SK-N-SH treated with all-trans-retinoic acid at 6 μM for 48 hours (cell line): ENCODE measurements at regions not wholly inside any gene's neighbourhood (a gene's known extent, or its start where the extent isn't known, plus 50 kb on each side); places are given as distances from the start of the nearest gene placed in this dataset.

Experiments used
- ATAC-seq: fragments of 200-7000 bp; cut with Tn5 transposase; 3 replicates; pipeline ENCODE4 v1.9.1; 2020; ENCODE audit warnings: mild to moderate bottlenecking, moderate library complexity
- ARNTL ChIP-seq: fragments of 450-650 bp; formaldehyde crosslinking; IDR thresholded peaks from 2 replicates; pipeline ENCODE4 v1.5.0; 2020; ENCODE audit warnings: low read depth, mild to moderate bottlenecking, moderate library complexity, borderline replicate concordance
- ESRRG ChIP-seq: fragments of 250-450 bp; sonication (Bioruptor Pico); IDR thresholded peaks from 2 replicates; pipeline ENCODE4 v1.6.1; 2021; ENCODE audit warnings: mild to moderate bottlenecking
- ISL1 ChIP-seq: fragments of 250-450 bp; sonication (Bioruptor Pico); IDR thresholded peaks from 2 replicates; pipeline ENCODE4 v2.1.2; 2022; ENCODE audit warnings: mild to moderate bottlenecking, moderate library complexity
- PPARA ChIP-seq: fragments of 250-450 bp; sonication (Bioruptor Pico); IDR thresholded peaks from 2 replicates; pipeline ENCODE4 v1.5.0; 2020; ENCODE audit warnings: mild to moderate bottlenecking, borderline replicate concordance
- RARB ChIP-seq: fragments of 250-450 bp; sonication (Bioruptor Pico); IDR thresholded peaks from 2 replicates; pipeline ENCODE4 v1.8.0; 2021; ENCODE audit warnings: mild to moderate bottlenecking, moderate library complexity
- TCF4 ChIP-seq: fragments of 250-450 bp; sonication (Bioruptor Pico); IDR thresholded peaks from 2 replicates; pipeline ENCODE4 v1.8.0; 2021; ENCODE audit warnings: mild to moderate bottlenecking, moderate library complexity, borderline replicate concordance
- ZFP3 ChIP-seq: fragments of 250-450 bp; sonication (Bioruptor Pico); IDR thresholded peaks from 2 replicates; pipeline ENCODE4 v1.5.0; 2020; ENCODE audit warnings: mild to moderate bottlenecking, moderate library complexity
- ZFP30 ChIP-seq: fragments of 450-650 bp; formaldehyde crosslinking; IDR thresholded peaks from 2 replicates; pipeline ENCODE4 v1.5.0; 2022; ENCODE audit warnings: mild to moderate bottlenecking, moderate library complexity
- ZNF565 ChIP-seq: fragments of 450-650 bp; formaldehyde crosslinking; conservative IDR thresholded peaks from 2 replicates; pipeline ENCODE4 v1.5.0; 2020; ENCODE audit warnings: low read depth, mild to moderate bottlenecking, moderate library complexity
- ZNF70 ChIP-seq: fragments of 450-650 bp; formaldehyde crosslinking; IDR thresholded peaks from 2 replicates; pipeline ENCODE4 v1.5.0; 2020; ENCODE audit warnings: mild to moderate bottlenecking, moderate library complexity
- ZNF8 ChIP-seq: fragments of 450-650 bp; formaldehyde crosslinking; IDR thresholded peaks from 2 replicates; pipeline ENCODE4 v1.5.0; 2020; ENCODE audit warnings: mild to moderate bottlenecking, moderate library complexity
- TF ChIP-seq, protein P1 (sequence below): fragments of 250-450 bp; sonication (Bioruptor Pico); IDR thresholded peaks from 2 replicates; pipeline ENCODE4 v1.5.1; 2020; ENCODE audit warnings: low read depth, mild to moderate bottlenecking, moderate library complexity
- TF ChIP-seq, protein P2 (sequence below): fragments of 250-450 bp; sonication (Bioruptor Pico); IDR thresholded peaks from 2 replicates; pipeline ENCODE4 v1.8.0; 2021; ENCODE audit warnings: low read depth, mild to moderate bottlenecking, moderate library complexity, borderline replicate concordance
- TF ChIP-seq, protein P3 (sequence below): fragments of 250-450 bp; sonication (Bioruptor Pico); IDR thresholded peaks from 2 replicates; pipeline ENCODE4 v1.5.0; 2020; ENCODE audit warnings: mild to moderate bottlenecking, moderate library complexity
- TF ChIP-seq, protein P4 (sequence below): fragments of 250-450 bp; sonication (Bioruptor Pico); IDR thresholded peaks from 2 replicates; pipeline ENCODE4 v1.5.1; 2021; ENCODE audit warnings: mild to moderate bottlenecking, moderate library complexity

DNA sequence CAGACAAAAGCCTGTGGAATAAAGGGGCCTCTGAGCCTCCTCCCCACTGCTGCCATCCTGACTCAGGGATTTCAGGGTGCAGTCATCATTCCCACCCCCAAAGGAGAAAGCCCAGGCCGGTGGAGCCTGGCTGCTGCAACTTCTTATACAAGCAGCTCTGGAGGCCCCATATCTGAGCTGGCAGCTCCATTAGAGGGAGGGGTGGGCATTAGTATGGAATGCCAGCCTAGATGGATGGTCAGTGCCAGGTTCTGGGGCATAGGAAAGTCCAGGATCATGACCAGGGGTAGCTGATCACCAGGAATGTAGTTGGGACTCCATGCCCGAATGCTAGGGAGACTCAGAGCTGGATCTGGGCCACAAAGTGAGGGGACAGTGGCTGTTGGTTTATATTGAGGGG, 581.0 kb downstream of the KCNJ18 start (continued):
- TF ChIP-seq, protein P1, sequence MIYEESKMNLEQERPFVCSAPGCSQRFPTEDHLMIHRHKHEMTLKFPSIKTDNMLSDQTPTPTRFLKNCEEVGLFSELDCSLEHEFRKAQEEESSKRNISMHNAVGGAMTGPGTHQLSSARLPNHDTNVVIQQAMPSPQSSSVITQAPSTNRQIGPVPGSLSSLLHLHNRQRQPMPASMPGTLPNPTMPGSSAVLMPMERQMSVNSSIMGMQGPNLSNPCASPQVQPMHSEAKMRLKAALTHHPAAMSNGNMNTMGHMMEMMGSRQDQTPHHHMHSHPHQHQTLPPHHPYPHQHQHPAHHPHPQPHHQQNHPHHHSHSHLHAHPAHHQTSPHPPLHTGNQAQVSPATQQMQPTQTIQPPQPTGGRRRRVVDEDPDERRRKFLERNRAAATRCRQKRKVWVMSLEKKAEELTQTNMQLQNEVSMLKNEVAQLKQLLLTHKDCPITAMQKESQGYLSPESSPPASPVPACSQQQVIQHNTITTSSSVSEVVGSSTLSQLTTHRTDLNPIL (CRISPR knock-in tag), result no peak

DNA sequence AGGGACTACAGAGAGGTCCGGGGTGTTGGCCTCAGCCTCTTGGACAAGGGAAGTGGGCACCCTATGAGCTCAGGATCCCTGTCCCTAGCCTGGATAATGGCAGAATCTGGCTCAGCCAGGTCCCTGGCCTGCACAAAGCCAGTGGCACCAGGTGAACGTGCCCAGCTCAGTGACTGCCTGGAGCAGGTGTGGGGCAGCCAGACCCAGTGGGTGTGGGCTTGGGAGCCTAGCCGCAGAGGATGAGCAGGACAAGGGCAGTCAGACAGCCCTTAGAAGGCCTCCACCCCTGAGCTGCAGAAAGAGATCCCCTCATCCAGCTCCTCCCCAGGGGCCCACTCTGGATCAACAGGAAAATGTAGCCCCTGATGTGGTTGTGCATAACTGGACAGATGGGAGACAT, 585.3 kb downstream of the KCNJ18 start:
- ATAC-seq, result no peak
- TF ChIP-seq ARNTL (CRISPR knock-in tag), result no peak
- no peak for TF ChIP-seq ESRRG
- TF ChIP-seq ZFP30 (CRISPR knock-in tag), result no peak
- TF ChIP-seq, protein P2, sequence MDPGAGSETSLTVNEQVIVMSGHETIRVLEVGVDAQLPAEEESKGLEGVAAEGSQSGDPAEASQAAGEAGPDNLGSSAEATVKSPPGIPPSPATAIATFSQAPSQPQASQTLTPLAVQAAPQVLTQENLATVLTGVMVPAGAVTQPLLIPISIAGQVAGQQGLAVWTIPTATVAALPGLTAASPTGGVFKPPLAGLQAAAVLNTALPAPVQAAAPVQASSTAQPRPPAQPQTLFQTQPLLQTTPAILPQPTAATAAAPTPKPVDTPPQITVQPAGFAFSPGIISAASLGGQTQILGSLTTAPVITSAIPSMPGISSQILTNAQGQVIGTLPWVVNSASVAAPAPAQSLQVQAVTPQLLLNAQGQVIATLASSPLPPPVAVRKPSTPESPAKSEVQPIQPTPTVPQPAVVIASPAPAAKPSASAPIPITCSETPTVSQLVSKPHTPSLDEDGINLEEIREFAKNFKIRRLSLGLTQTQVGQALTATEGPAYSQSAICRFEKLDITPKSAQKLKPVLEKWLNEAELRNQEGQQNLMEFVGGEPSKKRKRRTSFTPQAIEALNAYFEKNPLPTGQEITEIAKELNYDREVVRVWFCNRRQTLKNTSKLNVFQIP, result no peak
- TF ChIP-seq TCF4 (CRISPR knock-in tag), result no peak
- TF ChIP-seq RARB (CRISPR knock-in tag), result no peak
- TF ChIP-seq ISL1 (CRISPR knock-in tag), result no peak
- no peak for TF ChIP-seq ZNF8 (CRISPR knock-in tag)
- no peak for TF ChIP-seq PPARA (CRISPR knock-in tag)
- TF ChIP-seq, protein P3, sequence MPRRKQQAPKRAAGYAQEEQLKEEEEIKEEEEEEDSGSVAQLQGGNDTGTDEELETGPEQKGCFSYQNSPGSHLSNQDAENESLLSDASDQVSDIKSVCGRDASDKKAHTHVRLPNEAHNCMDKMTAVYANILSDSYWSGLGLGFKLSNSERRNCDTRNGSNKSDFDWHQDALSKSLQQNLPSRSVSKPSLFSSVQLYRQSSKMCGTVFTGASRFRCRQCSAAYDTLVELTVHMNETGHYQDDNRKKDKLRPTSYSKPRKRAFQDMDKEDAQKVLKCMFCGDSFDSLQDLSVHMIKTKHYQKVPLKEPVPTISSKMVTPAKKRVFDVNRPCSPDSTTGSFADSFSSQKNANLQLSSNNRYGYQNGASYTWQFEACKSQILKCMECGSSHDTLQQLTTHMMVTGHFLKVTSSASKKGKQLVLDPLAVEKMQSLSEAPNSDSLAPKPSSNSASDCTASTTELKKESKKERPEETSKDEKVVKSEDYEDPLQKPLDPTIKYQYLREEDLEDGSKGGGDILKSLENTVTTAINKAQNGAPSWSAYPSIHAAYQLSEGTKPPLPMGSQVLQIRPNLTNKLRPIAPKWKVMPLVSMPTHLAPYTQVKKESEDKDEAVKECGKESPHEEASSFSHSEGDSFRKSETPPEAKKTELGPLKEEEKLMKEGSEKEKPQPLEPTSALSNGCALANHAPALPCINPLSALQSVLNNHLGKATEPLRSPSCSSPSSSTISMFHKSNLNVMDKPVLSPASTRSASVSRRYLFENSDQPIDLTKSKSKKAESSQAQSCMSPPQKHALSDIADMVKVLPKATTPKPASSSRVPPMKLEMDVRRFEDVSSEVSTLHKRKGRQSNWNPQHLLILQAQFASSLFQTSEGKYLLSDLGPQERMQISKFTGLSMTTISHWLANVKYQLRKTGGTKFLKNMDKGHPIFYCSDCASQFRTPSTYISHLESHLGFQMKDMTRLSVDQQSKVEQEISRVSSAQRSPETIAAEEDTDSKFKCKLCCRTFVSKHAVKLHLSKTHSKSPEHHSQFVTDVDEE (CRISPR knock-in tag), result no peak
- no peak for TF ChIP-seq ZFP3
- TF ChIP-seq ZNF70 (CRISPR knock-in tag), result no peak
- TF ChIP-seq, protein P1 (CRISPR knock-in tag), result no peak
- TF ChIP-seq ZNF565 (CRISPR knock-in tag), result no peak
- TF ChIP-seq, protein P4, sequence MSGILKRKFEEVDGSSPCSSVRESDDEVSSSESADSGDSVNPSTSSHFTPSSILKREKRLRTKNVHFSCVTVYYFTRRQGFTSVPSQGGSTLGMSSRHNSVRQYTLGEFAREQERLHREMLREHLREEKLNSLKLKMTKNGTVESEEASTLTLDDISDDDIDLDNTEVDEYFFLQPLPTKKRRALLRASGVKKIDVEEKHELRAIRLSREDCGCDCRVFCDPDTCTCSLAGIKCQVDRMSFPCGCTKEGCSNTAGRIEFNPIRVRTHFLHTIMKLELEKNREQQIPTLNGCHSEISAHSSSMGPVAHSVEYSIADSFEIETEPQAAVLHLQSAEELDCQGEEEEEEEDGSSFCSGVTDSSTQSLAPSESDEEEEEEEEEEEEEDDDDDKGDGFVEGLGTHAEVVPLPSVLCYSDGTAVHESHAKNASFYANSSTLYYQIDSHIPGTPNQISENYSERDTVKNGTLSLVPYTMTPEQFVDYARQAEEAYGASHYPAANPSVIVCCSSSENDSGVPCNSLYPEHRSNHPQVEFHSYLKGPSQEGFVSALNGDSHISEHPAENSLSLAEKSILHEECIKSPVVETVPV (CRISPR knock-in tag), result no peak

DNA sequence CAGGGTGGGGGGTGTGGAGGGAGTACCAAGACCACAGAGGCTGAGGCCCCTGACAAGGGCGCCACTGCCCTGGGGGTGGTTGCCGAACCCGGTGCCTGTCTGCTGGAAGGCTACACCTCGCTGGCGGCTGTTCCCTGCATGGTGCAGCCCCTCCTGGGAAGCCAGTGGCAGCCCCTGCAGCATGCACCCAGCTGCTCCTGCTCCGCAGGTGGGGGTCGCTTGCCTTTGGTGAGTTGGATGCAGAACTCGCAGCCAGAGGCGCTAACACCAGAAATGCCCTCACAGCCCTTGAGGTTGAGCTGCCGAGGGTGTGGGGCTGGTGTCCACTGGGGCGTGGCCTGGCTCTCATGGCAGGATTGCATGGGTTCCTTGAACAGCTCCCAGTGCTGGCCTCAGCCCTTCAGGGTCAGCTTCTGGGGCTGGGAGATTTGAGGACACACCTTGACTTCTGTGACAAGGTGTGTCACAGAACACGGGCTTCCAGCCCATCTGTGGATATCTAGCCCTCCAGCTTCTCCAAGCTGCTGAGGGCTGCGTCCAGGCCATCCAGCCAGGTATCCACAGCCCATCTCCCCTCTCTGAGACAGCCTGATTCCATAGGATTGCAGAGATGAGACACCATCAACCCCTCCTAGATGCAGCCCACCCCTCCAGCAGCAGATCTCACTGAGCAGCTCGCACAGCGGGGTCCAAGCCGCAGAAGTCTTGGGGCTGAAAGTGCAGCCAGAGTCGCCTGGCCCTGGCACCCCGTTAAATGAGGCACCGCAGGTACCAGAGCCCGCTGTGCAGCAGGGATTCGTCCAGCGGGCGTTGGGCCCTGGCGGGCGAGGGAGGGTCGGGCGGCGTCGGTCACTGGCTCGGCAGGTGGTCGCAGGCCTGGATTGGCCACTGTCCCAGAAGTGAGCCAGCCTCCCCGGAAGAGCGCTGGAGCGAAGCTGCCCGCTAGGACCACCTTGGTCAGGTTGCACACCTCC, 586.3 kb downstream of the KCNJ18 start:
- no peak for ATAC-seq
- no peak for TF ChIP-seq ZFP30 (CRISPR knock-in tag)
- no peak for TF ChIP-seq RARB (CRISPR knock-in tag)
- no peak for TF ChIP-seq PPARA (CRISPR knock-in tag)
- TF ChIP-seq, protein P1 (CRISPR knock-in tag), result no peak
- TF ChIP-seq, protein P2, result no peak
- TF ChIP-seq, all 23 proteins: peak for 0
